IMR-90 (cell line): ENCODE measurements at regions not wholly inside any gene's neighbourhood (a gene's known extent, or its start where the extent isn't known, plus 50 kb on each side); places are given as distances from the start of the nearest gene placed in this dataset.

ENCODE experiments used
- ATAC-seq: fragments of 200-7000 bp; cut with Tn5 transposase; 2 replicates; pipeline ENCODE4 v1.9.1; 2020; ENCODE audit warnings: low read depth, mild to moderate bottlenecking, moderate library complexity
- BruUV-seq: library from RNA; stranded (reverse); fragments of 400-500 nt; replicated peaks from 2 replicates; lab custom pipeline; 2021; lab: Mats Ljungman, UMichigan
- CTCF ChIA-PET: fragments of 300-600 bp; formaldehyde crosslinking; extraction: SDS; loops from one replicate; lab custom pipeline; 2021; ENCODE audit warnings: antibody characterized with exemption; lab: Yijun Ruan, JAX
- POLR2A ChIA-PET: fragments of 300-600 bp; sonication (Branson Sonifier 250); formaldehyde crosslinking; loops from one replicate; lab custom pipeline; 2022; ENCODE audit warnings: antibody characterized with exemption; ENCODE audit not compliant: unreplicated experiment; lab: Charles Lee
- DNase-seq: peaks from one replicate; pipeline ENCODE4 v3.0.0; 2013
- H2AFZ ChIP-seq: replicated peaks from 2 replicates; pipeline ENCODE3; 2013; ENCODE audit warnings: low read length, mild to moderate bottlenecking; ENCODE audit not compliant: poor library complexity
- H2AK5ac ChIP-seq: 2 replicates; pipeline ENCODE4 v1.6.1; 2013; ENCODE audit warnings: low read depth, low read length, inconsistent platforms
- H2AK9ac ChIP-seq: replicated peaks from 2 replicates; pipeline ENCODE3; 2013; ENCODE audit warnings: mild to moderate bottlenecking, low read depth, low read length, moderate library complexity; ENCODE audit not compliant: poor library complexity
- H2BK120ac ChIP-seq: 2 replicates; pipeline ENCODE4 v1.6.1; 2013; ENCODE audit warnings: low read depth, low read length, inconsistent platforms
- H2BK15ac ChIP-seq: 3 replicates; pipeline ENCODE4 v1.6.1; 2013; ENCODE audit warnings: low read depth, low read length, inconsistent platforms
- H2BK20ac ChIP-seq: 2 replicates; pipeline ENCODE4 v1.6.1; 2013; ENCODE audit warnings: low read depth, mild to moderate bottlenecking, inconsistent platforms, low read length, moderate library complexity
- H2BK5ac ChIP-seq: 2 replicates; pipeline ENCODE4 v1.6.1; 2013; ENCODE audit warnings: mild to moderate bottlenecking, low read depth, low read length, inconsistent platforms; ENCODE audit not compliant: poor library complexity, severe bottlenecking
- H3K14ac ChIP-seq: replicated peaks from 2 replicates; pipeline ENCODE4 v1.6.1; 2013; ENCODE audit warnings: low read depth, low read length, inconsistent platforms
- H3K18ac ChIP-seq: 2 replicates; pipeline ENCODE4 v1.6.1; 2013; ENCODE audit warnings: low read depth, low read length, control low read depth
- H3K23ac ChIP-seq: 2 replicates; pipeline ENCODE4 v1.6.1; 2013; ENCODE audit warnings: low read depth, low read length, inconsistent platforms
- H3K27ac ChIP-seq: 2 replicates; pipeline ENCODE4 v1.5.1; 2013; ENCODE audit warnings: mild to moderate bottlenecking, control low read depth, low read length; ENCODE audit not compliant: insufficient read depth
- H3K27me3 ChIP-seq: 2 replicates; pipeline ENCODE4 v1.6.1; 2013; ENCODE audit warnings: low read length; ENCODE audit not compliant: control insufficient read depth, insufficient read depth
- H3K36me3 ChIP-seq: 2 replicates; pipeline ENCODE4 v1.6.1; 2013; ENCODE audit warnings: low read length, mixed read lengths; ENCODE audit not compliant: control insufficient read depth, insufficient read depth
- H3K4ac ChIP-seq: 2 replicates; pipeline ENCODE4 v1.6.1; 2013; ENCODE audit warnings: low read depth, low read length, inconsistent platforms
- H3K4me1 ChIP-seq: 2 replicates; pipeline ENCODE4 v1.6.1; 2013; ENCODE audit warnings: low read length, mixed read lengths; ENCODE audit not compliant: control insufficient read depth, insufficient read depth
- H3K4me2 ChIP-seq: 2 replicates; pipeline ENCODE4 v1.6.1; 2013; ENCODE audit warnings: low read depth, mild to moderate bottlenecking, control low read depth, low read length, moderate library complexity
- H3K4me3 ChIP-seq: 2 replicates; pipeline ENCODE4 v1.5.1; 2013; ENCODE audit warnings: low read depth, mild to moderate bottlenecking, control low read depth, low read length, moderate library complexity; ENCODE audit not compliant: insufficient read depth
- H3K56ac ChIP-seq: 2 replicates; pipeline ENCODE4 v1.6.1; 2013; ENCODE audit warnings: low read length, inconsistent platforms; ENCODE audit not compliant: insufficient read depth; ENCODE audit errors: extremely low read depth
- H3K79me1 ChIP-seq, 2 experiments: 2 replicates each; pipeline ENCODE4 v1.6.1; 2013; ENCODE audit warnings: low read length in 2 of 2, inconsistent platforms in 1 of 2, low read depth in 1 of 2
- H3K9ac ChIP-seq: 2 replicates; pipeline ENCODE4 v1.6.1; 2013; ENCODE audit warnings: low read depth, low read length, control low read depth
- H3K9me1 ChIP-seq: 2 replicates; pipeline ENCODE4 v1.6.1; 2013; ENCODE audit warnings: low read length, inconsistent platforms; ENCODE audit not compliant: insufficient read depth
- H3K9me3 ChIP-seq: 2 replicates; pipeline ENCODE4 v1.6.1; 2013; ENCODE audit warnings: low read length; ENCODE audit not compliant: control insufficient read depth, insufficient read depth
- H4K20me1 ChIP-seq: 2 replicates; pipeline ENCODE4 v1.6.1; 2013; ENCODE audit warnings: low read length, inconsistent platforms; ENCODE audit not compliant: insufficient read depth
- H4K5ac ChIP-seq: 2 replicates; pipeline ENCODE4 v1.6.1; 2013; ENCODE audit warnings: mild to moderate bottlenecking, low read depth, low read length, control low read depth
- H4K8ac ChIP-seq, 2 experiments: 2 replicates each; pipeline ENCODE4 v1.6.1; 2013; ENCODE audit warnings: low read depth in 2 of 2, low read length in 2 of 2, control low read depth in 1 of 2, inconsistent platforms in 1 of 2
- H4K91ac ChIP-seq: 2 replicates; pipeline ENCODE4 v1.6.1; 2013; ENCODE audit warnings: low read depth, low read length, inconsistent platforms; ENCODE audit not compliant: insufficient read depth
- BHLHE40 ChIP-seq: fragments of 150-350 bp; IDR thresholded peaks from 2 replicates; pipeline ENCODE4 v1.6.1; 2016; ENCODE audit warnings: mild to moderate bottlenecking, low read depth, low read length
- CEBPB ChIP-seq: IDR thresholded peaks from 2 replicates; pipeline ENCODE4 v1.6.1; 2012; ENCODE audit warnings: low read depth, low read length, improper control_type of control experiment
- FOS ChIP-seq: fragments of 150-350 bp; IDR thresholded peaks from 2 replicates; pipeline ENCODE4 v1.6.1; 2016; ENCODE audit warnings: low read depth, low read length
- MAFK ChIP-seq: IDR thresholded peaks from 2 replicates; pipeline ENCODE4 v1.6.1; 2012; ENCODE audit warnings: low read depth, low read length, improper control_type of control experiment
- MAZ ChIP-seq: IDR thresholded peaks from 2 replicates; pipeline ENCODE4 v1.6.1; 2012; ENCODE audit warnings: low read depth, mild to moderate bottlenecking, low read length, improper control_type of control experiment, moderate library complexity, borderline replicate concordance
- MXI1 ChIP-seq: IDR thresholded peaks from 2 replicates; pipeline ENCODE4 v1.6.1; 2012; ENCODE audit warnings: low read depth, mild to moderate bottlenecking, low read length, moderate library complexity, borderline replicate concordance
- NFE2L2 ChIP-seq: fragments of 150-350 bp; IDR thresholded peaks from 2 replicates; pipeline ENCODE4 v1.6.1; 2016; ENCODE audit warnings: low read depth, mild to moderate bottlenecking, low read length
- POLR2A ChIP-seq: IDR thresholded peaks from 2 replicates; pipeline ENCODE4 v1.6.1; 2012; ENCODE audit warnings: mild to moderate bottlenecking, low read depth, low read length
- RAD21 ChIP-seq: IDR thresholded peaks from 2 replicates; pipeline ENCODE4 v1.6.1; 2012; ENCODE audit warnings: low read length, improper control_type of control experiment
- RCOR1 ChIP-seq: IDR thresholded peaks from 2 replicates; pipeline ENCODE4 v1.6.1; 2012; ENCODE audit warnings: mild to moderate bottlenecking, low read length, improper control_type of control experiment; ENCODE audit not compliant: insufficient replicate concordance
- RFX5 ChIP-seq: IDR thresholded peaks from 2 replicates; pipeline ENCODE4 v1.8.0; 2012; ENCODE audit warnings: low read depth, mild to moderate bottlenecking, low read length, moderate library complexity
- SMC3 ChIP-seq: fragments of 150-350 bp; IDR thresholded peaks from 2 replicates; pipeline ENCODE4 v1.6.1; 2016; ENCODE audit warnings: low read depth, mild to moderate bottlenecking, antibody characterized with exemption, low read length, moderate library complexity
- WGBS, 2 experiments: methylation state at CpG; one replicate each; pipeline versions ENCODE4 v1.1.5 to v1.1.7; 2013; ENCODE audit warnings: missing lambda C conversion rate in 2 of 2; ENCODE audit not compliant: insufficient read length in 1 of 2; ENCODE audit errors: extremely low coverage in 2 of 2; 5-methylcytosine and 5-hydroxymethylcytosine counted together
- dilution Hi-C: fragments of 300-500 bp; cut with HindIII; formaldehyde crosslinking; loops from one replicate; pipeline ENCODE4 v1.14.3; 2018; ENCODE audit warnings: low sequenced_read_pairs; ENCODE audit not compliant: unreplicated experiment
- in situ Hi-C: fragments of 300-500 bp; cut with MboI; formaldehyde crosslinking; loops from 3 replicates; pipeline ENCODE4 v1.14.3; 2019; ENCODE audit warnings: low sequenced_read_pairs, inconsistent platforms, mixed read lengths
- intact Hi-C: fragments of 100-400 bp; cut with micrococcal nuclease; formaldehyde crosslinking; loops from 2 replicates; pipeline ENCODE4 v1.10.0; 2022
- TF ChIP-seq, protein P1 (sequence below): fragments of 150-350 bp; IDR thresholded peaks from 2 replicates; pipeline ENCODE4 v1.6.1; 2016; ENCODE audit warnings: low read depth, mild to moderate bottlenecking, low read length, moderate library complexity, borderline replicate concordance
- TF ChIP-seq, protein P2 (sequence below): fragments of 150-350 bp; IDR thresholded peaks from 2 replicates; pipeline ENCODE4 v1.6.1; 2017; ENCODE audit warnings: mild to moderate bottlenecking, antibody characterized with exemption, low read length, low read depth
- TF ChIP-seq, protein P3 (sequence below): conservative IDR thresholded peaks from 2 replicates; pipeline ENCODE4 v1.5.1; 2012; ENCODE audit warnings: mild to moderate bottlenecking, low read depth, low read length, improper control_type of control experiment

DNA sequence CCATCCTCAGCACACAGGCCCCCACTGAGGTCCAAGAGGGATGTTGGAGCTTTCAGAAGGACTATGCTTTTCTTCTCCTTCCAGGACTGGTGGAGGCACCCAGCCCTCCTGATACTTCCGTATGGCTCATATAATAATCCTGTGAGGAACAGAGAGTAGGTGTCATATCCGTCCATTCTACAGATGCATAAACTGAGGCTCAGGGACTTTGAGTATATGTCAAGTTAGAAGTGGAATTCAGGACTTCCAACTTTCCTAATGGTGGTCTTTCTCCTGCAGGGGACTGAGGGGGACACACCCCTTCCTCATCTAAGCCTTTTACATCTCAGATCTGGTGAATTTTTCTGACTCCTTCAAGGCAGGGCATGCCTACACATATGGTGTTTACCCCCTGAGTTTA, 153.7 kb downstream of the RPS24 start:
- Histone ChIP-seq H2BK120ac (no peak overlapping the region), H2AK5ac (no peak overlapping the region), H4K20me1 (no peaks in the 10 kb centered on the region; the same call in 1 of the 2 replicates), H3K18ac (no peak overlapping the region), H3K27me3 (peaks cover 4% of the 10 kb centered on the region; the same call in 1 of the 2 replicates), H3K79me1 (no peaks in the 10 kb centered on the region), H3K4ac (no peak overlapping the region), H3K9ac (no peak overlapping the region), H3K56ac (no peak overlapping the region), H4K91ac (no peak overlapping the region), H2AK9ac (no peak overlapping the region), H3K4me1 (no peaks in the 10 kb centered on the region), H3K27ac (no peak overlapping the region), H3K9me3 (peaks cover 4% of the 10 kb centered on the region), H2AFZ (no peak overlapping the region), H4K5ac (no peak overlapping the region), H2BK5ac (no peak overlapping the region), H2BK20ac (no peak overlapping the region), H3K9me1 (no peaks in the 10 kb centered on the region), H3K4me3 (no peak overlapping the region), H3K36me3 (no peaks in the 10 kb centered on the region), H4K8ac (no peak overlapping the region), H3K23ac (no peak overlapping the region), H3K14ac (no peak overlapping the region), H2BK15ac (no peak overlapping the region), H3K4me2 (no peak overlapping the region)
- ATAC-seq (no peak), DNase-seq (no peak)
- CTCF ChIA-PET, result no interaction called here
- POLR2A ChIA-PET, result no interaction called here
- BruUV-seq, result no TSS peak
- intact Hi-C loops, result no loop called here
- dilution Hi-C loops, result no loop called here
- TF ChIP-seq, protein P1, sequence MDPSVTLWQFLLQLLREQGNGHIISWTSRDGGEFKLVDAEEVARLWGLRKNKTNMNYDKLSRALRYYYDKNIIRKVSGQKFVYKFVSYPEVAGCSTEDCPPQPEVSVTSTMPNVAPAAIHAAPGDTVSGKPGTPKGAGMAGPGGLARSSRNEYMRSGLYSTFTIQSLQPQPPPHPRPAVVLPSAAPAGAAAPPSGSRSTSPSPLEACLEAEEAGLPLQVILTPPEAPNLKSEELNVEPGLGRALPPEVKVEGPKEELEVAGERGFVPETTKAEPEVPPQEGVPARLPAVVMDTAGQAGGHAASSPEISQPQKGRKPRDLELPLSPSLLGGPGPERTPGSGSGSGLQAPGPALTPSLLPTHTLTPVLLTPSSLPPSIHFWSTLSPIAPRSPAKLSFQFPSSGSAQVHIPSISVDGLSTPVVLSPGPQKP, result no peak
- TF ChIP-seq, protein P2, sequence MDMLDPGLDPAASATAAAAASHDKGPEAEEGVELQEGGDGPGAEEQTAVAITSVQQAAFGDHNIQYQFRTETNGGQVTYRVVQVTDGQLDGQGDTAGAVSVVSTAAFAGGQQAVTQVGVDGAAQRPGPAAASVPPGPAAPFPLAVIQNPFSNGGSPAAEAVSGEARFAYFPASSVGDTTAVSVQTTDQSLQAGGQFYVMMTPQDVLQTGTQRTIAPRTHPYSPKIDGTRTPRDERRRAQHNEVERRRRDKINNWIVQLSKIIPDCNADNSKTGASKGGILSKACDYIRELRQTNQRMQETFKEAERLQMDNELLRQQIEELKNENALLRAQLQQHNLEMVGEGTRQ, result no peak
- TF ChIP-seq FOS, result no peak
- no peak for TF ChIP-seq MAZ
- TF ChIP-seq NFE2L2, result no peak
- TF ChIP-seq RAD21, result no peak
- no peak for TF ChIP-seq RFX5
- TF ChIP-seq MXI1, result no peak
- TF ChIP-seq POLR2A, result no peak
- no peak for TF ChIP-seq CEBPB
- no peak for TF ChIP-seq BHLHE40
- TF ChIP-seq RCOR1, result no peak
- TF ChIP-seq MAFK, result no peak
- TF ChIP-seq, protein P3, sequence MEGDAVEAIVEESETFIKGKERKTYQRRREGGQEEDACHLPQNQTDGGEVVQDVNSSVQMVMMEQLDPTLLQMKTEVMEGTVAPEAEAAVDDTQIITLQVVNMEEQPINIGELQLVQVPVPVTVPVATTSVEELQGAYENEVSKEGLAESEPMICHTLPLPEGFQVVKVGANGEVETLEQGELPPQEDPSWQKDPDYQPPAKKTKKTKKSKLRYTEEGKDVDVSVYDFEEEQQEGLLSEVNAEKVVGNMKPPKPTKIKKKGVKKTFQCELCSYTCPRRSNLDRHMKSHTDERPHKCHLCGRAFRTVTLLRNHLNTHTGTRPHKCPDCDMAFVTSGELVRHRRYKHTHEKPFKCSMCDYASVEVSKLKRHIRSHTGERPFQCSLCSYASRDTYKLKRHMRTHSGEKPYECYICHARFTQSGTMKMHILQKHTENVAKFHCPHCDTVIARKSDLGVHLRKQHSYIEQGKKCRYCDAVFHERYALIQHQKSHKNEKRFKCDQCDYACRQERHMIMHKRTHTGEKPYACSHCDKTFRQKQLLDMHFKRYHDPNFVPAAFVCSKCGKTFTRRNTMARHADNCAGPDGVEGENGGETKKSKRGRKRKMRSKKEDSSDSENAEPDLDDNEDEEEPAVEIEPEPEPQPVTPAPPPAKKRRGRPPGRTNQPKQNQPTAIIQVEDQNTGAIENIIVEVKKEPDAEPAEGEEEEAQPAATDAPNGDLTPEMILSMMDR, result no peak
- TF ChIP-seq SMC3, result no peak
- in situ Hi-C loops, result no loop called here
- WGBS, 2 experiments, result no CpG with 5 or more reads among the region's 2 CpGs
